ENCODE measurements at regions not wholly inside any gene's neighbourhood (a gene's known extent, or its start where the extent isn't known, plus 50 kb on each side); places are given as distances from the start of the nearest gene placed in this dataset.

- H3K27me3 ChIP-seq (ENCODE audit: control insufficient read depth in 2 of 2, insufficient read depth in 2 of 2, low read length in 2 of 2): no peaks in the 10 kb centered on the region
- no peak overlapping the region for H3K27ac ChIP-seq (ENCODE audit: extremely low read depth, low read depth, low read length)
- DNase-seq (ENCODE audit: extremely low read depth in 1 of 4, low spot score in 3 of 4) (no peak), FAIRE-seq (no peak), ATAC-seq (no peak)
- no peaks in the 10 kb centered on the region for H3K9me1 ChIP-seq (ENCODE audit: control insufficient read depth, insufficient read depth, low read length)
- no peaks in the 10 kb centered on the region for H3K36me3 ChIP-seq (ENCODE audit: control insufficient read depth, insufficient read depth, low read length)
- H3K9me3 ChIP-seq (replicated peaks; ENCODE audit: control insufficient read depth, insufficient read depth, low read depth, low read length): no peaks in the 10 kb centered on the region; the same call in 1 of the 2 replicates
- no peaks in the 10 kb centered on the region for H4K20me1 ChIP-seq (replicated peaks; ENCODE audit: control insufficient read depth, insufficient read depth, low read length)
- no peaks in the 10 kb centered on the region for H3K4me1 ChIP-seq (replicated peaks in 1 of 2; ENCODE audit: control insufficient read depth in 2 of 2, insufficient read depth in 2 of 2, low read length in 2 of 2)
- BruUV-seq (replicated peaks): no TSS peak
- intact Hi-C loops (cut with micrococcal nuclease): no loop called here
- H2AFZ ChIP-seq (ENCODE audit: low read depth, low read length): no peak overlapping the region
- 0% methylated on average over 2 of the region's 2 CpGs for WGBS (ENCODE audit: insufficient coverage, low coverage, missing lambda C conversion rate)
- H3K9ac ChIP-seq (ENCODE audit: insufficient read depth in 1 of 2, low read depth in 2 of 2, low read length in 2 of 2): no peak overlapping the region
- no peaks in the 10 kb centered on the region for H3K79me2 ChIP-seq (ENCODE audit: control insufficient read depth, insufficient read depth, low read length)
- ChIA-PET CTCF (ENCODE audit: low intra/inter-chr PET ratio) (no interaction called here), POLR2A (no interaction called here)
- in situ Hi-C loops (cut with MboI): no loop called here
- H3K4me2 ChIP-seq (ENCODE audit: insufficient read depth, low read length): no peak overlapping the region
- TF ChIP-seq HOXB6 (CRISPR knock-in tag; IDR thresholded peaks at IDR 0.05; ENCODE audit: borderline replicate concordance) (no peak), ZBTB17 (CRISPR knock-in tag; IDR thresholded peaks at IDR 0.05) (no peak), ZBTB49 (CRISPR knock-in tag; IDR thresholded peaks at IDR 0.05; ENCODE audit: borderline replicate concordance) (no peak), ZNF184 (CRISPR knock-in tag; IDR thresholded peaks at IDR 0.05) (no peak), ZNF778 (CRISPR knock-in tag; IDR thresholded peaks at IDR 0.05) (no peak), ETS2 (tag; IDR thresholded peaks at IDR 0.05; ENCODE audit: borderline replicate concordance, poor library complexity, severe bottlenecking) (no peak), PRDM10 (IDR thresholded peaks at IDR 0.05; ENCODE audit: partially characterized antibody) (no peak), HDGF (IDR thresholded peaks at IDR 0.05) (no peak)
- no peak overlapping the region for H3K4me3 ChIP-seq
Observed at GRCh38 chr1:186740324-186740723, 60.1 kb upstream of the PTGS2 start.

All from K562 (cell line).